NCI-H2029 (cell line): ENCODE measurements at regions not wholly inside any gene's neighbourhood (a gene's known extent, or its start where the extent isn't known, plus 50 kb on each side); places are given as distances from the start of the nearest gene placed in this dataset.
"Not testable (repeated sequence)": the region's sequence is repeated elsewhere in the genome, so short reads cannot be mapped to it uniquely, and the experiment has no call there.

Experiments used
- DNase-seq: peaks from one replicate; lab custom pipeline; 2025; lab: John Stamatoyannopoulos, UW

DNA sequence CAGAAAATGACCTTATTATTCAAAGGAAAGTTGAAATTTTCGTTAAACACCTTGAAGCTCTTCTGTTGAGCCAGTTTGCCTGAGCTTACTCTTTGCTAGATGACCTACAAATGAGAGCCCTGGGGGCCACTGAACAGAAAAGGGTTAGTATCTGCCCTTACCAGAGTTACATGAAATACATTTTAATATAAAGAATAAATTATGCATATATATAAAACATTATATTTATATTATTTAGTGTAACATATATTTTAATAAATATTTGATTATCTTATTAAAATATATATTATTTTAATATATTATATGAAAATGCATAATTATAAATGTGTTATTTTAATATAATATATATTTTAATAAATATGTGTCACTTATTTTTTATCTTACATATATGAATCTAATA lies 628.4 kb upstream of the TPK1 start:
- no peak for DNase-seq

DNA sequence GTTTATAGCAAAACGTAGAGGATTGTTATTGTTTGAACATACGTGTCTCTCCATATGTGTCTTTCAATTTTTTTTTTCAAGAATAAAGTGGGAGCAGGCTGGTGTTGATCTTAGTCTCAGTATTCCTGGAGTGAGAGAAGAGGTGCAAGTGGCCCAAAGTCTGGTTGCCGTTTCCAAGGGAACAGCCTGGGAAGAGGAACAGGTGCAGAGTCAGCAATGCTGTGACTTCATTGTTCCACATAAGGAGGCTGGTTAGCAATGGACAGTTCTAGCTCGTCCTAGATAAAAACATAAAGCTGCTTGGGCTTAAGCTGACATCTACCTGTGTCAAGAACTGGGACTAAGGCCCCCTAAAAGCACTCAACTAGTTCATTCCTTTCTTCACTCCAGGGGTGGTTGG lies 626.6 kb upstream of the TPK1 start:
- no peak for DNase-seq

DNA sequence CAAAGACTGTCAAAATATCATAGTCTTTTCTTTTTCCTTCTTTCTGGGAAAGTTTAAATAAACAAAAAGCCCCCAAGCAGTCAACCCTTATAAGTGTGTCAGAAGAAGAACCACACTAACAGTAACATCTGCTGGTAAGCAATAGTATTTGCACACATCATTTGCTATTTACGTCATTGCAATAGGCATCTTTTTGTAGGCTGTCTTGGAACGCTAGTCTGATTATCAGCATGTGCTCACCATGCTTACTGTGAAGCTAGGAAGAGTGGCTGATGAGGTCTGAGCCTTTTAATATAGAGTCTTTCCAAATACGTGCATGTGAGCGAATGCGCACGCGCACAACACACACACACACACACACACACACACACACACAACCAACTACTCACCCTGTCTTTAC lies 599.0 kb upstream of the TPK1 start:
- no peak for DNase-seq

DNA sequence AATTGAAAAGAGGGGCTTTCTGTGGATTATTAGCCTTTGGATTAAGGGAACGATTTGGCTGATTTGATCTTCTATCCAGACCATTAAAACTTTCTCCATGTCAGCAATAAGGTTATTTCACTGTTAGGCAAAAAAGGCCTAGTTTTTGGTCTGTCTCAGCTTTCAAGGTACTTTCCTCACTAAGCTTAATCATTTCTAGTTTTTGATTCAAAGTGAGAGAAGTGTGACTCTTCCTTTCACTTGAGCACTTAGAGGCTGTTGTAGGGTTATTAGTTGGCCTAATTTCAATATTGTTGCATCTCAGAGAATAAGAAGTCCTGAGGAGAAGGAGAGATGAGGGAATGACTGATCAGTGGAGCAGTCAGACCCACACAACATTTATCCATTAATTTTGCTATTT lies 596.0 kb upstream of the TPK1 start:
- no peak for DNase-seq

DNA sequence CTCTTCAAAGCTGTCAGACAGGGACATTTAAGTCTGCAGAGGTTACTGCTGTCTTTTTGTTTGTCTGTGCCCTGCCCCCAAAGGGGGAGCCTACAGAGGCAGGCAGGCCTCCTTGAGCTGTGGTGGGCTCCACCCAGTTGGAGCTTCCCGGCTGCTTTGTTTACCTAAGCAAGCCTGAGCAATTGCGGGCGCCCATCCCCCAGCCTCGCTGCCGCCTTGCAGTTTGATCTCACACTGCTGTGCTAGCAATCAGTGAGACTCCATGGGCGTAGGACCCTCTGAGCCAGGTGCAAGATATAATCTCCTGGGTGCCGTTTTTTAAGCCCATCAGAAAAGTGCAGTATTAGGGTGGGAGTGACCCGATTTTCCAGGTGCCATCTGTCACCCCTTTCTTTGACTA lies 582.6 kb upstream of the TPK1 start:
- DNase-seq = not testable (repeated sequence)

DNA sequence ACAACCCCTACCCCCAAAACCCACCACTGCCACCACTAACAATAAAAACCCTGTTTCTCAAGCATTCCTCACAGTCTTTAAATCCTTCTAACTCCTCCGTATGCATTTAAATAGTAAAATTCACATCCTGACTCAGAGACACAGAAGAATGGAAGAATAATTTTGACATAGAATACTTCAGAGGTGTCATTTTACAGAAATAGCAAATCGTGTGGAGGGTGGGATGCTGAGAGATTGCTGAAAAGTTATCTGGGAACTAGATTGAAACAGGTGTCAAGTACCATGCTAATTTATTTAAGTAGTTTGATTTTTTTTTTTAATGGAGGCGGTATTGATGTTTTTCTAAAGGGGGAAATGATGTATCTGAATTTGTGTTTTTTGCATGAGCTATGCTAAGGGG lies 575.2 kb upstream of the TPK1 start:
- DNase-seq = no peak

DNA sequence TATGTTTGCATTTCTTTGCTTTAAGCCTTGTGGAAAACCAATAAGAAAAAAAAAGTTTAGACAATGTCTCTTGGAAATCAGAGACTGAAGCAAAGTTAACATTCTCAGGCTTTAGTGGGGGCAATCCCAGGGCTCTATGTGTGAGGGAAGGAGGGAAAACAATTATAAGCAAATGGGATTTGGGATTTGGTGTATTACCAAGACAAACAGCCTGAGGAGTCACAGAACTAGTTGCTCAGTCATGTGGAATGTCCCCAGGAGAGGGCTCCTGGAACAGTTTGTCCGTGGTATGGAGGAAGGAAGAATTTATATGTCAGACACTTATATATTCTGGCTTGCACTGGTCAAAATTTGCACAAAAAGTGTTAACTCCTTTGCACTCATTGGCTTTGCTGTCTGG lies 562.9 kb upstream of the TPK1 start:
- DNase-seq = no peak

DNA sequence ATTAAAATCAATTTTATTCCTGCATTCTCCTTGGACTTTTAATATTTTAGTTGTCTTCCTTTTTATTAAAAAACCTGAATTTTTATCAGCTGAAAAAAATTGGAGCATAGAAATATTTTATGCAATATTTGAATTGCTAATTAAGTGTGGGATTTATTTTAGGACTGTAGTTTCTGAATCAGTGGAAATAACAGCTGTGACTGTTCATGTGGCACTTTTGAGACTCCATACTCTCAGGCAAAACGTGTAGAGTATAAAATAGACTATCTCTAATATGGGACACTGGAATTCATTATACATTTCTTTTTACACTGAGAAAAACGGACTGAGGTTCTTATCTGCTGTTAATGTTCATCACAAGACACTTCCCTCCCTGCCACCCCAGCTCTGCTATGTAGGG lies 558.3 kb upstream of the TPK1 start:
- no peak for DNase-seq

DNA sequence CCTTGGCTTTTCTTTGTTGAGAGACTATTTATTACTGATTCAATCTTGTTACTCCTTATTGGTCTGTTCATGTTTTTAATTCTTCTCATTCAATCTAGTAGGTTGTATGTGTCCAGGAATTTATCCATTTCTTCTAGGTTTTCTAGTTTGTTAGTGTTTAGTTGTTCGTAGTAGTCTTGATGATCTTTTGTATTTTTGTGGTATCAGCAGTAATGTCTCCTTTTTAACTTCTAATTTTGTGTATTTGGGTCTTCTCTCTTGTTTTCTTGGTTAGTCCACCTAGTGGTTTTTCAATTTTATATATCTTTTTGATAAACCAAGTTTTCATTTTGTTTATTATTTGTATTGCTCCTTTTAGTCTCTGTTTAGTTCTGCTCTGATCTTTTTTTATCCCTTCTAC lies 546.9 kb upstream of the TPK1 start:
- DNase-seq = no peak

DNA sequence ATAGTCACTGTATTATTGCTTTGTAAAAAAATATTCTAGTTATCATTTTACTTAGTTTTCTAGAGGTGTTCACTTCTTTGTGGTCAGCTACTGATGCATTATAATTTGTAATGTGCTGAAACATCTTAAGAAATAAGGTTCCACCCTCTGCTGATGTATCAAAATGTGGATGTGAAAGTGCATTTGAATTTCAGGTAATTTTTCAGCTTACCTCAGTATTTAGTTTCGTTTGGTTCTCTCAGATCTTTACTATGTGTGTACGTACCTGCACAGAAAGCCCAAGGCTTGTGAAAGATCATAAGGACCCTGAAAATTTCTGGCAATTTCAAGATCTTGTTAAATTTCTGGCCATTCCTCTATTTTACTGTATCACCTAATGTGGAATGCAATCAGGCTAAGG lies 542.3 kb upstream of the TPK1 start:
- no peak for DNase-seq

DNA sequence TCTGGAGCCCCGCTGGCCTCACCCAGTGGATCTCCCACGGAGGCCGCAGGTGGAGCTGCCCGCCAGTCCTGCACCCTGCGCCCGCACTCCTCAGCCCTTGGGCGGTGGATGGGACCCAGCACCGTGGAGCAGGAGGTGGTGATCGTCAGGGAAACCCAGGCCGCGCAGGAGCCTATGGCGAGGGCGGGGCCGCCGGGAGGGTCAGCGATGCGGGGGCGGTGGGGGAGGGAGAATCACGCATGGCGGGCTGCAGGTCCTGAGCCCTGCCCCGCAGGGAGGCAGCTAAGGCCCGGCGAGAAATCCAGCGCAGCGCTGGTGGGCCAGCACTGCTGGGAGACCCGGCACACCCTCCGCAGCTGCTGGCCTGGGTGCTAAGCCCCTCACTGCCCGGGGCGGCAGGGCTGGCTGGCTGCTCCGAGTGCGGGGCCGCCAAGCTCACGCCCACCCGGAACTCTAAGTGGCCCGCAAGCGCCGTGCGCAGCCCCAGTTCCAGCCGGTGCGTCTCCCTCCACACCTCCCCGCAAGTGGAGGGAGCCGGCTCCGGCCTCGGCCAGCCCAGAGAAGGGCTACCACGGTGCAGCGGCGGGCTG lies 524.8 kb upstream of the TPK1 start:
- DNase-seq = no peak

DNA sequence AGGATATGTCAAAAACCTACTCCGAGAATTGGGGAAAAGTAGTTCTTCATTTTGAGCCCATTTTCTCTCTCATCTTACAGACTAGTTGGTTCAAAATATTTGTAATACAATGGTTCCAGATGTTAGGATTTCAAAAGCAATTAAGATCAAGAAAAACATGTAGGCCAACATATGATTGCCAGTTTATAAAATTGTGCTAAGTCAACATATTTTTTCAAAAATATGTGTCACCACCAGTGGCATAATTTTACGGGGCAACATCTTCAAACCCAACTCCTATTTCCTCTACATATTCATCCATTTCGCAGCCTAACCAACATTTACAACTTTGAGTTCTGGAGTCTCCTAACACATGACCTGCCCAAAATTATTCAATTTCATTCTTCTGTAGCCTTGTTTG lies 514.5 kb upstream of the TPK1 start:
- DNase-seq = no peak

DNA sequence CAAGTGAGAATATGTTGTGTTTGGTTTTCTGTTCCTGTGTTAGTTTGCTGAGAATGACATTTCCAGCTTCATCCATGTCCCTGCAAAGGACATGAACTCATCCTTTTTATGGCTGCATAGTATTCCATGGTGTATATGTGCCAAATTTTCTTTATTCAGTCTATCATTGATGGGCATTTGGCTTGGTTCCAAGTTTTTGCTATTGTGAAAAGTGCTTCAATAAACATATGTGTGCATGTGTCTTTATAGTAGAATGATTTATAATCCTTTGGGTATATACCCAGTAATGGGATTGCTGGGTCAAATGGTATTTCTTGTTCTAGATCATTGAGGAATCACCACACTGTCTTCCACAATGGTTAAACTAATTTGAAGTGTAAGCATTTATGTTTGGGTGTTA lies 513.6 kb upstream of the TPK1 start:
- not testable (repeated sequence) for DNase-seq

DNA sequence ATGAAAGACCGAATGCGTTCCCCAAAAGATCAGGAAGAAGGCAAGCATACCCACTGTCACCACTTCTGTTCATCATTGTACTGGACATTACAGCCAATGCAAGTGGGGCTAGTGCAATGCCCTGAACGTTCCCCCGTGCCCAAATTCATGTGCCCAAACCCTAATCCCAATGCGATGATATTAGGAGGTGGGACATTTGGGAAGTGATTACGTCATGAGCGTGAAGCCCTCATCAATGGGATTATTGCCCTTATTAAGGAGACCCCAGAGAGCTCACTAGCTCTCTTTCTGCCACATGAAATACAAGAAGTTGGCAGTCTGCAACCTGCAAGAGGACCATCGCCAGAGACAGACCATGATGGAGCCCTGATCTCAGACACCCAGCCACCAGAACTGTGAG lies 511.4 kb upstream of the TPK1 start:
- DNase-seq = no peak

DNA sequence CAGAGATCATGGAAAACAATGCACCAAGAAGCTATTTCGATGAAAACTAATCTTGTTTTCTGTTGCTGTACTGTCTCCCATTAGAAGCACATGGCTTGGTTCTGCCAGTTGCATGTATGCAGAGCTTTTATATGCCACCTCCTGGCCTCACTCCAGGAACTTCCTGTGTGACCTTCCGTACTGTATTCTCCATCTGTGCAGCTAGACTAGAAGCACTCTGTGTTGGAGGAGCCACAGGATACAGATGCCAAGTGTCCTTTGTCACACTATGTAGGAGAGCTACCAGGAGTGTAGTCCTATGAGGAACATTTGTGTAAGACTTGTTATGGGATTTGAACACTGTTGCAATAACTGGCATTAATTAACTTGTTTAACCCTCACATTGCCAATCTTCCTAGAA lies 503.5 kb upstream of the TPK1 start:
- DNase-seq = no peak

DNA sequence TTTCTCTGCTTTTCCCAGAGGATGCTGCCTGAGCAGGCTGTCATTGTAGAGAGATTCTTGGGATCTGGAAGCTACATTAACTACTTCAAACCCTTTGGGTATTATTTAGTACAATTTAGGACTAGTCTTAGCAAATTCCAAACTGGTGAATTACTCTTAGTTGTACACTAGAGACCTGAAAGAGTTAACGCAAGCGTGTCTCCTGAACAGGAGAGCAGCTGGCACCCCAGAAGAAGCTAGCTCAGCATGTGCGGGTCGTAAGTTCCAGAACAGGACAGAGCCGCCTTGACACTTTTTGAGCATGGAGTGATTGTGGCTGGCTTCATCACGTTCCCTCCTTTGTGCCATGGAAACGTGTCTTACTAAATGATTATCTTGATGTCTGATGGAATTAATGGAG lies 495.7 kb upstream of the TPK1 start:
- no peak for DNase-seq

DNA sequence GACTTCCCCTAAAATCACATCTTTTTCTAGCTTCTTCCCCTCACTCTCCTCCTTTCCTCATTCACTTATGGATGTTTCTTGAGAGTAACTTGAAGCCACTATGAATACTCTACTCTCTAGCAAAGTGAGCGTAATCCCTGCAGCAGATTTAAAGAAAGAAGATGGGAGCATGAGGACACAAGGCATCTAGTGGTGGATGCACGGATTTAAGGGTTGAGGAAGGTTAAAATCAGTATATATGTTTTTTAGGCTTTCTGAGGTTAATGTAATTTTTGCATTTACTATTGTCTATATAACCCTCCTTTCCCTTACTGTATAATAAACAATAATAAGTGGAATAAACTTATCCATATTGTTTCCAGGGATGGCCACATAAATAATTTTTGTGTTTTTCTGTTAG lies 495.2 kb upstream of the TPK1 start:
- DNase-seq = no peak

DNA sequence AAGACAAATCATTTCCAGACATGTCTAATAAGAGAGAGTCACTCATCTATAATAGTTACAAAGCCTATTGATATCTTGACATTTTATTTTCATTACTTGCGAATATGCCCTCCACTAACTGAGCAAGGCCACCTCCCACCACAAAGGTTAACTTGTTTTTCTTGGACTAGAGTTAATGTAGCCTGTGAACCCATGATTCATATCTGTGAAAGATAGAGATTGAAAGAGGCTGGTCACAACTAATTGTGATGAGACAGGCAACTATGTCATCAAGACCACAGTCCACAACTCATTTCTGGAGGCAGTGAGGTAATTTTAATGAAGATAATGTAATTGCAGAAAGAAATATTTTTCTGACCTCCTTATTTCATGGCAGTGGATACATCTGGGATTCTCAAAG lies 491.8 kb upstream of the TPK1 start:
- DNase-seq = no peak

DNA sequence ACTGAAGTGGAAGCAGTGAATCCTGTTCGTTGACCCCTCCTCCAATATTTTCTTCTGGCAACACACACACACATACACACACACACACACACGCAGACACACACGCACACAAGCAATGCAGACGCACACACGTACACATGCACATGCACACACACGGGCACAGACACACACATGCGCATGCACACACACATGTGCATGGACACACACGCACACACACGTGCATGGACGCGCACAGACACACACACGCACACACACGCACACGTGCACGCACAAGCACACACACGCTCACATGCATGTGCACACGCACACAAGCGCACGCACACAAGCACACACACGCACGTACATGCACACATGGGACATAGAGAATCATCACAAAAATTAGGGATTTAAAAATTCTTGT lies 488.2 kb upstream of the TPK1 start:
- no peak for DNase-seq

DNA sequence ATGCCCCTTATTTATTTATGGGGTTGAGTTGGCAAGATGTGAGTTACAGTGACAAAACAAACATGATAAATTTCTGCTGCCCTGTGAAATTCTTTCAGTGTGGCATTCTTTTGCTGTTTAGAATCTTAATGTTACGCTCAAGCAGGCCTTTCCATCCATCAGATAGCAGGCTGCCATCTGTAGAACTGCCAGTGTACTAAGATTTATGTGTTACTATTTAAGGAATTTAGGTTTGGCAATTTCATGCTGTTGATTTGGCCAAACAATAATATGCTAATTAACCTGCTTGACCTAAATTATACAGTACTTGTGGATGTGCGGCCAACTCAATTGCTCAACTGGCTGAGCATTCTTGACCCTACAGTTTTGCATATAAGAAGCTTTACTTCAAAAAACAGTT lies 477.7 kb upstream of the TPK1 start:
- no peak for DNase-seq

DNA sequence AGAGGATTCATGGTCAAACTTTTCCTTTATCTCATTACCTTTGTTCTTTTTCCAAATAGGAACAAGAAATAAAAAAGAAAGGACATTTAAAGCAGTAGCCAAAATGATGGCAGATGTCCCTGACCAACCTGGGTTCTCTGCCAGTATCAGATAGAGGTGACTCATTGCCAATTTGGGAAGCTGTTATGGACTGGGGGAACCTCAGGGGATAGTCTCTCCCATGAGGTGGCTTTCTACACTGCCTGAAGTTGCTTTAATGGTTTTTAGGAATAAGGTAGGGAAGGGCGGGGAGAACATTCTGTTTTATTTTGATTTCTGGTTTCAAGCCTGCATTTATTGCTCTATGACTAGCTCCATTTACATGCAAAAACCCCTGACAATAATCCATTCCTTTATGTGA lies 457.9 kb upstream of the TPK1 start:
- no peak for DNase-seq

DNA sequence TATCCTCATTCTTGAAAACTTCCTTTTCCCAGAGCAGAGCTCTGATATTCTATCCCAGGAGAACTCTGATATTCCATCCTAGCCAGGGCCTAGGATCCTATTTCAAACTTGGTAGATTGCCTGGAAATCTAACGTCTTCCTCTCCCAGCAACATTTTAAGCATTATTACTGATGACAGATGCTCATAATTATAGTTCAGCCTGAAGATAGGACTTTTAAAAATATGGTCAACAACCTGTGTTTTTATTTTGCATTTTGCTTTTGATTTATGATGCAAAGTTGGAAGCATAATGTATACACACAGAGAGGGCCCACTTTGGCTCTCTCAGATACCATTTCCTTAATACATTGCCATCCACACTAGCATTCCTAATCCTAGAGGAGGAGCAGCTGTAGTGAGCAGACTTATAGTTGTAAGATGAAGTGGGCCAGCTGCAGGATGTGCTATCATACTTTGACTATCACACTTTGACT lies 457.4 kb upstream of the TPK1 start:
- no peak for DNase-seq

DNA sequence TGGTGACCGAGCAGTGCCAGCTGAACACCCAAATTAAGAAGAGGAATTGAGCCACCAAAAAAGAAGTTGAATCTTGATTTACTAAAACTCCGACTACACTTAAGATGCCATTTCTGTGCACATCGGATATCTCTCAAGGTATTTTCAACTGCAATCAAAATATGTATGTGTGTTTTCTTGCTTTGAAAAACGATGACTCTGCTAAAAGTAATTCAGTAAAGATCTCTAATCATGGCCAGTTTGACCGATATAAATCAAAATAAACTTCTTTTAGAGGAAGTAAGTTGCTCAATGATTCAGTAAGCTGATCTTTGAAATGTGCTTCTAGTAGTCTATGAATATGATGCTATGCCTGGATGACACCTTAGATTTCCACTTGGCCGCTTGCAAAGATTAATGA lies 453.5 kb upstream of the TPK1 start:
- no peak for DNase-seq

DNA sequence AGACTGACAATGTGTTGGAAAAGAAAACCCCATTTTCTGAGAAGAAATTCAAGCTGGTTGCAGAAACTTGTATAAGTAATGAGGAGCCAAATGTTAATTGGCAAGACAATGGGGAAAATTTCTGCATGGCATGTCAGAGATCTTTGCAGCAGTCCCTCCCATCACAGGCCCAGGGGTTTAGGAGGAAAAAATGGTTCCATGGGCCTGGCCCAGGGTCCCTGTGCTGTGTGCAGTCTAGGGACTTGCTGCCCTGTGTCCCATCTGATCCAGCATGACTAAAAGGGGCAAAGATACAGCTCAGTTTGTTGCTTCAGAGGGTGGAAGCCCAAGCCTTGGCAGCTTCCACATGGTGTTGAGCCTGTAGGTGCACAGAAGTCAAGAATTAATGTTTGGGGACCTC lies 440.3 kb upstream of the TPK1 start:
- no peak for DNase-seq
